ENCODE measurements at regions not wholly inside any gene's neighbourhood (a gene's known extent, or its start where the extent isn't known, plus 50 kb on each side); places are given as distances from the start of the nearest gene placed in this dataset.

GRCh38 chr11:86745571-86745970 is 54.8 kb upstream of the PRSS23 start:
- no peak for ATAC-seq (ENCODE audit: low FRiP score in 2 of 2)
- Histone ChIP-seq H3K9me3 (no peaks in the 10 kb centered on the region), H3K4me3 (no peak overlapping the region), H3K36me3 (no peaks in the 10 kb centered on the region), H3K27me3 (no peaks in the 10 kb centered on the region), H3K4me1 (peaks cover 11 to 32% (median 23%) of the 10 kb centered on the region in 4 donors), H3K27ac (no peak overlapping the region)
- no peak for TF ChIP-seq POLR2AphosphoS5 (IDR thresholded peaks at IDR 0.05)
- TF ChIP-seq EP300 (IDR thresholded peaks at IDR 0.05) = no peak
- TF ChIP-seq, protein P1, sequence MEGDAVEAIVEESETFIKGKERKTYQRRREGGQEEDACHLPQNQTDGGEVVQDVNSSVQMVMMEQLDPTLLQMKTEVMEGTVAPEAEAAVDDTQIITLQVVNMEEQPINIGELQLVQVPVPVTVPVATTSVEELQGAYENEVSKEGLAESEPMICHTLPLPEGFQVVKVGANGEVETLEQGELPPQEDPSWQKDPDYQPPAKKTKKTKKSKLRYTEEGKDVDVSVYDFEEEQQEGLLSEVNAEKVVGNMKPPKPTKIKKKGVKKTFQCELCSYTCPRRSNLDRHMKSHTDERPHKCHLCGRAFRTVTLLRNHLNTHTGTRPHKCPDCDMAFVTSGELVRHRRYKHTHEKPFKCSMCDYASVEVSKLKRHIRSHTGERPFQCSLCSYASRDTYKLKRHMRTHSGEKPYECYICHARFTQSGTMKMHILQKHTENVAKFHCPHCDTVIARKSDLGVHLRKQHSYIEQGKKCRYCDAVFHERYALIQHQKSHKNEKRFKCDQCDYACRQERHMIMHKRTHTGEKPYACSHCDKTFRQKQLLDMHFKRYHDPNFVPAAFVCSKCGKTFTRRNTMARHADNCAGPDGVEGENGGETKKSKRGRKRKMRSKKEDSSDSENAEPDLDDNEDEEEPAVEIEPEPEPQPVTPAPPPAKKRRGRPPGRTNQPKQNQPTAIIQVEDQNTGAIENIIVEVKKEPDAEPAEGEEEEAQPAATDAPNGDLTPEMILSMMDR (IDR thresholded peaks at IDR 0.05) = no peak
- TF ChIP-seq POLR2A (IDR thresholded peaks at IDR 0.05) = no peak
- DNase-seq = no peak
- 85 to 97% methylated on average over 2 of the region's 2 CpGs for WGBS, 2 donors

- DNase-seq (peak in 1 of 2 donors; percentile 52), ATAC-seq (ENCODE audit: low FRiP score in 2 of 2) (peak; percentile 4 to 88)
- peak overlapping the region in 3 of 4 donors; percentile 4 to 85 (median 61) for H3K27ac ChIP-seq
- no peak overlapping the region for H3K4me3 ChIP-seq
- H3K4me1 ChIP-seq = peaks cover 17 to 40% (median 32%) of the 10 kb centered on the region in 4 donors
- TF ChIP-seq EP300 (IDR thresholded peaks at IDR 0.05) (peak in 1 of 4 donors; percentile 41), POLR2A (IDR thresholded peaks at IDR 0.05) (no peak), POLR2AphosphoS5 (IDR thresholded peaks at IDR 0.05) (peak in 1 of 2 donors; percentile 72)
- no peaks in the 10 kb centered on the region for H3K36me3 ChIP-seq
- 77 to 82% methylated on average over 7 of the region's 7 CpGs for WGBS, 2 donors
- no peaks in the 10 kb centered on the region for H3K9me3 ChIP-seq
- H3K27me3 ChIP-seq = no peaks in the 10 kb centered on the region
These were observed 56.9 kb upstream of the PRSS23 start for GRCh38 chr11:86743223-86744118.

DNA sequence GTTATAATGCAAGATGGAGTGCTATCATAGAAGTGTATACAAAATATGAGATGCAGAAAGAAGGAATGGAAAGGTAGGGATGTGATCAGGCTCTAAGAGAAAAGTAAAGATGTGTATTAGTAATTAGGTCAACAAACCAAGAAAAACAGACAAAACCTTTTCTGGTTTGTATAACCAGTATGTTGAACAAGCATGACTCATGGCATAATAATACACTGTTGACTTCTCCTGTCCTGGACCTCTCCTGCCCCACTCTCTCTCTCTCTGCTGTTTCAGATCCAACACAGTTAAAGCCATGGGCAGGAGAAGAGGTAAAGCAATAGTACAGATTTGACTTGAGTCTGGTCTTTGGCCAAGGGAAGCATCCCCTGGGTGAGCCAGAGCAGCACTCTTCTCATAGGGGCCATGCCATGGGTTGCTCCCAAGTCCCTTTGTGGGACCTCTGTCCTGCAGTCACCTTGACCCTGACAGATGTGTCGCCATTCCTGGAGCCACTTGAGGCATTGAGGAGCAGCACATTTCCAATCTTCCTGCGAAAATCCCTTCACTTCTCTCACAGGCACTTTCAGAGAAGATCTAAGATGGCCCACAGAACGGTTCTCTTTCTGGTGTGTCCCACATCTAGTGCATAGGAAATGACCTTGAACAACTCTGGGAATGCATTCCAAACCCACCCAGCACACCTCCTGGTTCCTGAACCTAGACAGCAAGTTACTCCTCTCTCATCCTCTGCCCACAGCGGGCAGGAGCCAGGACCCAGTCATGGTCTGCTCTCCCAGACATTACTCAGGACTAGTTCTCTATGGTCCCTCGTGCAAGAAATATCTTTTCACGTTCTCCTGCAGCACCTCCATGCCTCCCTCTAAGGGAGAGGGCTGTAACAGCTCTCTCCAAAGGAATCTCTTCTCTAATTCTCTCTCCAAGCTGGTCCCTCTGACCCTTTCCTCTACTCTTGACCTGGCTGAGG is 58.2 kb upstream of the PRSS23 start:
- 94 to 95% methylated on average over 6 of the region's 6 CpGs for WGBS, 2 donors
- ATAC-seq (ENCODE audit: low FRiP score in 2 of 2) = no peak

DNA sequence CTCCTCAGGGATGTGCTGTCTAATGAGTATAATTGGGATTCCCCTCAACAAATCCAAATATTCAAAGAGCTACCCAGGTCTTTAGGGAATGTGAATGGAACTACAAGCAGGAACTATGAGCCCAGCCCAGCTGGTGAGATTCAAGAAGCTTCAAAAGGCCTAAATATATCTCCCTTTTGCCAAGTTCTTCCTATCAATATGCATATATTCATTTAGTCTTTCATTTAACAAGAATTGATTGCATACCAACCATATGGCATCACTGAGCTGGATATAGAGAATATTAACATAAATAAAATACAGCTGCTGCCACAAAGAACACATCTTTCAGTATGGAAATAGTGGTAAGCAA is 58.9 kb upstream of the PRSS23 start:
- ATAC-seq (ENCODE audit: low FRiP score in 2 of 2) = no peak
- Histone ChIP-seq H3K27ac (peak overlapping the region; percentile 79 to 90 (median 83)), H3K4me1 (peaks cover 17 to 47% (median 43%) of the 10 kb centered on the region in 4 donors), H3K9me3 (no peaks in the 10 kb centered on the region), H3K36me3 (no peaks in the 10 kb centered on the region), H3K4me3 (no peak overlapping the region), H3K27me3 (no peaks in the 10 kb centered on the region)
- TF ChIP-seq, protein P1 (IDR thresholded peaks at IDR 0.05) = no peak
- no peak for TF ChIP-seq EP300 (IDR thresholded peaks at IDR 0.05)
- TF ChIP-seq POLR2AphosphoS5 (IDR thresholded peaks at IDR 0.05) = no peak
- DNase-seq = no peak

More for the DNA sequence above, 58.2 kb upstream of the PRSS23 start:
- no peaks in the 10 kb centered on the region for H3K9me3 ChIP-seq
- TF ChIP-seq POLR2A (IDR thresholded peaks at IDR 0.05) (no peak), EP300 (IDR thresholded peaks at IDR 0.05) (no peak), POLR2AphosphoS5 (IDR thresholded peaks at IDR 0.05) (no peak)
- TF ChIP-seq, protein P1 (IDR thresholded peaks at IDR 0.05) = no peak
- H3K36me3 ChIP-seq = no peaks in the 10 kb centered on the region
- no peak for DNase-seq
- H3K4me3 ChIP-seq = no peak overlapping the region
- peaks cover 17 to 45% (median 41%) of the 10 kb centered on the region in 4 donors for H3K4me1 ChIP-seq
- no peaks in the 10 kb centered on the region for H3K27me3 ChIP-seq
- peak overlapping the region; percentile 17 to 90 (median 82) for H3K27ac ChIP-seq

All from upper lobe of left lung (tissue), 6 donors.